ENCODE measurements at regions not wholly inside any gene's neighbourhood (a gene's known extent, or its start where the extent isn't known, plus 50 kb on each side); places are given as distances from the start of the nearest gene placed in this dataset.
"Not testable (repeated sequence)": the region's sequence is repeated elsewhere in the genome, so short reads cannot be mapped to it uniquely, and the experiment has no call there.

DNA sequence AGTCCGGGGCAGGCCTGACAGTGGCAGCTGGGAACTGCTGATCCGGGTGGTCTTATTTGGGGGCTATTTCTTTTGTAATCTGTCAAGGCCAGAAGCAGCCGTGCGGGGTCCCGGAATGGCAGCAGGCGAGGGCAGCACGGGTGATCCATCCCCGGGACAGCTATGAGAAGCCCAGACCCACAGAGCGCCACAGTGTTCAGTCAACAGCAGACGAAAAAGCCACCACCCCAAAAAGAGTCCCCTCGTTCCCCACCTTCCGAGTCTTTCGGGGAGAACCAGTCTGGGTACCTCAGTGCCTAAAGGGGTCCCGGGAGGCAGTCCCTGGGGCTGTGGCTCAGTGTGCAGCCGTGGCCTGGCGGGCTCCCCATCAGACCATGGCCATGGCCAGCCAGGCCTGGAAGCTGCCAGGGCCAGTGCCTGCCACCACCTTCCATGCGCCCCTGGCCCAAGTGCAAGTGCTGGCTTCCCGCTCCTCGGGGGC lies 125.1 kb upstream of the KCTD7 start:
- no peak for DNase-seq

GRCh38 chr7:66504131-66504530 lies 124.5 kb upstream of the KCTD7 start:
- DNase-seq: no peak

GRCh38 chr7:66505009-66505408 lies 123.7 kb upstream of the KCTD7 start:
- no peak for DNase-seq

DNA sequence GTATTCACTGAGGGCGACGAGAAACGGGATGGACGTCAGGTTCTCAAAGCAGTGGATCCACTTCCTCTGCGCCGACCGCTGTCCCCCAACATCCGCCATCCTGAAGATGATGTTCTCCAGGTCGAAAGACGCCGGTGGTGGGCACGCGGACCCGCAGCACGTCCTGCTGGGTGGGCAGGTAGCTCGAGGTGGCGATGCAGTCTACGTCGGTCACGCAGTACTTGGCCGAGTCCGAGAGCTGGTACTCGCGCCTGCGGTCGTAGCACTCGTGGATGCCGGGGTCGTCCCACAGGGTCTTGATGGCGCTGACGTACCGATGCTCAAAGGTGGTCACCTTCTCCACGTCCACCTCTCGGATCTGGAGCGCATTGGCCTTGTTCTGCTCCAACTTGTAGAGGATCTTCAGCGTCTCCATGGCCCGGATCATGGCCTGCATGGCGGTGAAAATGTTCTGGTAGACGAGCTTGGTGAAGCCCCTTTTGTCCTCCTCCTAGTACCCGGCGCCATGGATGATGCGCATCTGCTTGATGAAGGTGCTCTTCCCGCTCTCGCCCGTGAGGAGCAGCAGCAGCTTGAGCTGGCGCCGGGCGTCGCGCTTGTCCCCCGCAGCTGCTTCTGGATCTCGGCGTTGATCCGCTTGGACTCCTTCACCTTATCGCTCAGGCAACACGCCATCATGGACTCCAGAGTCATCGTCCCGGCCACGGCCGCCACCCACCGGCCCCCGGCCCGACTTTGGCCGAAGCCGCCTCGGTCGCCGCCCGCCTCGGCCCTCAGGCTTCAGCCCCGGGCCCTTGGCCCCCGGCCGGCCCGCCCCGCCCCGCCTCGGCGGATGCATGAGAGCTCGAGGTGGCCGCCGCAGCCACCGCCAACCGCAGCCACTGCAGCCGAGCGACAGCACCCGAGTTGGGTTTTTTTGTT lies 122.9 kb upstream of the KCTD7 start:
- peak; percentile 60 for DNase-seq

GRCh38 chr7:66506703-66507102 lies 122.0 kb upstream of the KCTD7 start:
- not testable (repeated sequence) for DNase-seq

GRCh38 chr7:66507764-66508296 lies 120.9 kb upstream of the KCTD7 start:
- no peak for DNase-seq

GRCh38 chr7:66508431-66508830 lies 120.2 kb upstream of the KCTD7 start:
- DNase-seq: no peak

- no peak for DNase-seq
Measured at GRCh38 chr7:66514050-66514449, 114.6 kb upstream of the KCTD7 start.

DNA sequence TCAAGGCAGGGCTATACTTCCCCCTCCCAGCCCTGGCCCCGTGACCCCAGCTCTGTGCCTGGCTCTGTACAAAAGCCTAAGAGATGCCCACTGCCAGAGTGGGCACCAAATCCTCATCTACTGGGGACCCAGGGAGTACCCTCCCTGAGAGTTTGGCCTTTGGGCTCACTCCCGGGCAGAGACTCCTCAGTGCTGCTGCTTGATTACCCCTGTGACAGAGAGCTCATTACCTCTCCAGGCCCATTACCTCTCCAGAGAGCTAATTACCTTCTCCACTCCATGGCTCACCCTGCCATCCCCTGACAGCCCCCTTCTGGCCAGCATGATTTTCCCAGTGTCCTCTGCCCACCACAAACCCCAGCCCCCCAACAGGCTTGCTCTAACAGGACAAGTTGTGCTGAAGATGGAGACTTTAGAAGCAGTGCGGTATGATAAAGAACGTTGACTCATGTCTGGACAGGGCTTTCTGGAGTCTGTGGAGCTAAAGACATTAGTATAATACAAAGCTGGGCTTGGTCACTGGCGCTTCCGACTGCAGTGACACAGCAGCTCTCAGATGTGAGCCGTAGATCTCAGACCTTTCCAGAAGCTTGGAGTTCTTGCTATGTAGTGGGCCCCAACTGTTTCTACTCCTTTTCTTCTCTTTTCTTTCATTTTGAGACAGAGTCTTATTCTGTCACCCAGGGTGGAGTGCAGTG lies 111.3 kb upstream of the KCTD7 start:
- DNase-seq: no peak

DNA sequence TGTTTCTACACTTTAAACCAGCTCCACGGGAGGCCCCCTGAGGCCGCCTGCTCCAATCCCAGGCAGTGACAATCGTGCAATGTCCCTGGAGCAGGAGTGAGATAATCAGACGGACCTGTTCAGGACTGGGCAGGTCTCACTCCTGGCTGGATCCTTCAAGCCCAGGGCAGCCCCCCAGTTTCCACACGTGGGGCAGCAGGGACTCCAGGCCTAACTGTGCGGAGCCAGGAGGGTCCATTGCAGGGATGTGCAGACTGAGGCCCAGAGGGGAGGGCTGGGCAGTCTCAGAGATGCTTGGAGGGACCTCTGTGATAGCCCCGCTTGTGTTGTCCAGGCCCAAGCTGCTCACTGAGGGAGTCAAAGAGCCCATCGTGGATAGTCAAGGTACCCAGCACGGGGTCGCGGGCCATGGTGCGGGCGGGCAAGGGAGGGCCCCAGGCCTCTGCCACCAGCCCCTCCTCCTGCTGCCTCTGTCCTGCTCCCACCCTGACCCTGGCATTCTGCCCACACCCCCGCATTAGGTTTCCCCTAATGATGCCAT lies 110.5 kb upstream of the KCTD7 start:
- no peak for DNase-seq

DNA sequence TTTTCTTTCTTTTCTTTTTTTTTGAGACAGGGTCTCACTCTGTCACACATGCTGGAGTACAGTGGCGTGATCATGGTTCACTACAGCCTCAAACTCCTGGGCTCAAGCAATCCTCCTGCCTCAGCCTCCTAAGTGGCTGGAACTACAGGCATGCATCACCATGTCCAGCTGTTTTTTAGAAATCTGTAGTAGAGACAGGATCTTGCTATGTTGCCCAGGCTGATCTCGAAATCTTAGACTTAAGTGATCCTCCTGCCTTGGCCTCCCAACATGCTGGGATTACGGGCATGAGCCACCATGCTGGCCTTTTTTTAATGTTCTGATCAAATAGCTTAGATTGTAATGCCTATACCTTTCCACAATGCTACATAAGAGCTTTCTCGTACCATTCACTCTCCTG lies 107.0 kb upstream of the KCTD7 start:
- no peak for DNase-seq

DNA sequence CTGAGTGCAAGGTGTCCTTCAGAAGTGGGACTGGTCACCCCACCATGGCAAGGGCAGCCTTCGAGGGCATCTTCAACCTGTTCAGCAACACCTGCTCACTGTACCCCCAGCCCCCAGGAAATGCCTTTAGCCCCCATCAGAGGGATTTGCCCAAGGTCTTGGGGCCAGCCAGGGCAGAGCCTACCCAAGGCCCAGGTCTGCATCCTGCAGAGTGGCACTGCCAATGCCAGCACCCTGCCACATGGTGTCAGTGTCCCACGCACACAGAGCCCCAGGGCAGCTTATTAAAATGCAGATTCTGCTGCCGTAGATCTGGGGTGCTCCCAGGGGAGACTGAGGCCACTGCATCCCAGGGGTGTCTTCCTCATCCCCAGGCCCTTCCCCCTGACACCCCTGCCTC lies 106.2 kb upstream of the KCTD7 start:
- DNase-seq: no peak

- no peak for DNase-seq
Measured at GRCh38 chr7:66523409-66523808, 105.3 kb upstream of the KCTD7 start.

DNA sequence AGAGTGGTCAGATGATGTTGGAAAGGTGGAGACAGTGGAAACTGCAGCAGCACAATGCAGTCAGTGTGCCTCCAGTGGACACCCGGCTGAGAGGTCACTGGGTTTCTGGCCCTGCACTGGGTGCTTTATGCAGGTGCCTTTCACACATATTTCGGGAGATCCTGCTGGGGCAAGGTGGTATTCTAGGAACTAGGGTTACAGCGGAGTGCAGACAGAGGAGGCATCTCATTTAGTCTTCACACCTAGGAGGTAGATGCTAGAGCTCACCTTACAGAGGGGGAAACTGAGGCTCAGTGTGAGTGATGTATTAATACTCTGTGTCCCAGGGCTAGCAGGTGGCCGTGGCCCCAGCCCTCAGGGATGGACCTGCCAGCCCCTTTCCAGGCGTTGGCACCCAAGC lies 103.9 kb upstream of the KCTD7 start:
- no peak for DNase-seq

- not testable (repeated sequence) for DNase-seq
Measured at GRCh38 chr7:66526782-66527181, 101.9 kb upstream of the KCTD7 start.

GRCh38 chr7:66528652-66529051 lies 100.0 kb upstream of the KCTD7 start:
- no peak for DNase-seq

GRCh38 chr7:66529883-66530610 lies 98.6 kb upstream of the KCTD7 start:
- DNase-seq: no peak

GRCh38 chr7:66535414-66536329 lies 93.0 kb upstream of the KCTD7 start:
- DNase-seq: no peak

DNA sequence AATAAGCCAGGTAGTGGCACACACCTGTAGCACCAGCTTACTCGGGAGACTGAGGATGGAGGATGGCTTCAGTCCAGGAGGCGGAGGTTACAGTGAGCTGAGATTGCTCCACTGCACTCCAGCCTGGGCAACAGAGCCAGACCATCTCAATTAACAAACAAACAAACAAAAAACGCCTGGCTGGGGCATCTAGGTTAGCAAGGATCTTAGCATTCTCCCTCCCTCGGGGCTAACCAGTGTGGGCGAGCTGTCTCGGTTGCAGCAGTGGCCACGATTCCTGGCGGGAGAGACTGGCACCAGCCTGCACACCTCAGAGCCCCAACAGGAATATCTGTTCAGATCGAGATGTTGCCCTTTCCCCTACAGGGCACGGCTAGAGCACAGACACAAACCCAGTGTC lies 91.3 kb upstream of the KCTD7 start:
- no peak for DNase-seq

GRCh38 chr7:66537876-66538275 lies 90.8 kb upstream of the KCTD7 start:
- DNase-seq: no peak

GRCh38 chr7:66539264-66539623 lies 89.4 kb upstream of the KCTD7 start:
- no peak for DNase-seq
